Medulla oblongata (tissue), 1 donor: ENCODE measurements at regions not wholly inside any gene's neighbourhood (a gene's known extent, or its start where the extent isn't known, plus 50 kb on each side); places are given as distances from the start of the nearest gene placed in this dataset.
"Not testable (repeated sequence)": the region's sequence is repeated elsewhere in the genome, so short reads cannot be mapped to it uniquely, and the experiment has no call there.

Source experiments
- DNase-seq: peaks from one replicate; pipeline ENCODE4 v3.0.0-alpha.2; 2015; ENCODE audit errors: extremely low spot score

- no peak for DNase-seq
Observed at GRCh38 chr4:187480146-187481145, 515.1 kb upstream of the ZFP42 start.

- no peak for DNase-seq
Observed at GRCh38 chr4:187484186-187484585, 511.4 kb upstream of the ZFP42 start.

- no peak for DNase-seq
Observed at GRCh38 chr4:187485676-187486075, 509.9 kb upstream of the ZFP42 start.

GRCh38 chr4:187491286-187491685 is 504.3 kb upstream of the ZFP42 start:
- DNase-seq, result no peak

GRCh38 chr4:187491959-187492358 is 503.6 kb upstream of the ZFP42 start:
- DNase-seq, result no peak

GRCh38 chr4:187493661-187494060 is 501.9 kb upstream of the ZFP42 start:
- DNase-seq, result no peak

- no peak for DNase-seq
Observed at GRCh38 chr4:187499956-187500355, 495.6 kb upstream of the ZFP42 start.

GRCh38 chr4:187500796-187501195 is 494.8 kb upstream of the ZFP42 start:
- DNase-seq, result no peak

GRCh38 chr4:187501731-187502130 is 493.8 kb upstream of the ZFP42 start:
- DNase-seq, result no peak

- DNase-seq, result no peak
Observed at GRCh38 chr4:187504974-187505797, 490.4 kb upstream of the ZFP42 start.

- not testable (repeated sequence) for DNase-seq
Observed at GRCh38 chr4:187505798-187506141, 489.8 kb upstream of the ZFP42 start.

- no peak for DNase-seq
Observed at GRCh38 chr4:187516224-187516623, 479.3 kb upstream of the ZFP42 start.

- DNase-seq, result no peak
Observed at GRCh38 chr4:187541666-187542065, 453.9 kb upstream of the ZFP42 start.

- DNase-seq, result no peak
Observed at GRCh38 chr4:187544461-187545053, 451.0 kb upstream of the ZFP42 start.

GRCh38 chr4:187547316-187547715 is 448.3 kb upstream of the ZFP42 start:
- DNase-seq, result no peak

- DNase-seq, result no peak
Observed at GRCh38 chr4:187550256-187550950, 445.2 kb upstream of the ZFP42 start.

GRCh38 chr4:187552781-187553180 is 442.8 kb upstream of the ZFP42 start:
- DNase-seq, result no peak

- no peak for DNase-seq
Observed at GRCh38 chr4:187555174-187555573, 440.4 kb upstream of the ZFP42 start.

GRCh38 chr4:187558391-187558790 is 437.2 kb upstream of the ZFP42 start:
- DNase-seq, result no peak

- DNase-seq, result no peak
Observed at GRCh38 chr4:187562345-187562744, 433.2 kb upstream of the ZFP42 start.

GRCh38 chr4:187565416-187565815 is 430.2 kb upstream of the ZFP42 start:
- no peak for DNase-seq

GRCh38 chr4:187569871-187570270 is 425.7 kb upstream of the ZFP42 start:
- no peak for DNase-seq
